IMR-90 (cell line): ENCODE measurements at regions not wholly inside any gene's neighbourhood (a gene's known extent, or its start where the extent isn't known, plus 50 kb on each side); places are given as distances from the start of the nearest gene placed in this dataset.

ENCODE experiments used
- ATAC-seq: fragments of 200-7000 bp; cut with Tn5 transposase; 2 replicates; pipeline ENCODE4 v1.9.1; 2020; ENCODE audit warnings: low read depth, mild to moderate bottlenecking, moderate library complexity
- BruUV-seq: library from RNA; stranded (reverse); fragments of 400-500 nt; replicated peaks from 2 replicates; lab custom pipeline; 2021; lab: Mats Ljungman, UMichigan
- CTCF ChIA-PET: fragments of 300-600 bp; formaldehyde crosslinking; extraction: SDS; loops from one replicate; lab custom pipeline; 2021; ENCODE audit warnings: antibody characterized with exemption; lab: Yijun Ruan, JAX
- POLR2A ChIA-PET: fragments of 300-600 bp; sonication (Branson Sonifier 250); formaldehyde crosslinking; loops from one replicate; lab custom pipeline; 2022; ENCODE audit warnings: antibody characterized with exemption; ENCODE audit not compliant: unreplicated experiment; lab: Charles Lee
- DNase-seq: peaks from one replicate; pipeline ENCODE4 v3.0.0; 2013
- H2AFZ ChIP-seq: replicated peaks from 2 replicates; pipeline ENCODE3; 2013; ENCODE audit warnings: low read length, mild to moderate bottlenecking; ENCODE audit not compliant: poor library complexity
- H2AK5ac ChIP-seq: 2 replicates; pipeline ENCODE4 v1.6.1; 2013; ENCODE audit warnings: low read depth, low read length, inconsistent platforms
- H2AK9ac ChIP-seq: replicated peaks from 2 replicates; pipeline ENCODE3; 2013; ENCODE audit warnings: mild to moderate bottlenecking, low read depth, low read length, moderate library complexity; ENCODE audit not compliant: poor library complexity
- H2BK120ac ChIP-seq: 2 replicates; pipeline ENCODE4 v1.6.1; 2013; ENCODE audit warnings: low read depth, low read length, inconsistent platforms
- H2BK15ac ChIP-seq: 3 replicates; pipeline ENCODE4 v1.6.1; 2013; ENCODE audit warnings: low read depth, low read length, inconsistent platforms
- H2BK20ac ChIP-seq: 2 replicates; pipeline ENCODE4 v1.6.1; 2013; ENCODE audit warnings: low read depth, mild to moderate bottlenecking, inconsistent platforms, low read length, moderate library complexity
- H2BK5ac ChIP-seq: 2 replicates; pipeline ENCODE4 v1.6.1; 2013; ENCODE audit warnings: mild to moderate bottlenecking, low read depth, low read length, inconsistent platforms; ENCODE audit not compliant: poor library complexity, severe bottlenecking
- H3K14ac ChIP-seq: replicated peaks from 2 replicates; pipeline ENCODE4 v1.6.1; 2013; ENCODE audit warnings: low read depth, low read length, inconsistent platforms
- H3K18ac ChIP-seq: 2 replicates; pipeline ENCODE4 v1.6.1; 2013; ENCODE audit warnings: low read depth, low read length, control low read depth
- H3K23ac ChIP-seq: 2 replicates; pipeline ENCODE4 v1.6.1; 2013; ENCODE audit warnings: low read depth, low read length, inconsistent platforms
- H3K27ac ChIP-seq: 2 replicates; pipeline ENCODE4 v1.5.1; 2013; ENCODE audit warnings: mild to moderate bottlenecking, control low read depth, low read length; ENCODE audit not compliant: insufficient read depth
- H3K27me3 ChIP-seq: 2 replicates; pipeline ENCODE4 v1.6.1; 2013; ENCODE audit warnings: low read length; ENCODE audit not compliant: control insufficient read depth, insufficient read depth
- H3K36me3 ChIP-seq: 2 replicates; pipeline ENCODE4 v1.6.1; 2013; ENCODE audit warnings: low read length, mixed read lengths; ENCODE audit not compliant: control insufficient read depth, insufficient read depth
- H3K4ac ChIP-seq: 2 replicates; pipeline ENCODE4 v1.6.1; 2013; ENCODE audit warnings: low read depth, low read length, inconsistent platforms
- H3K4me1 ChIP-seq: 2 replicates; pipeline ENCODE4 v1.6.1; 2013; ENCODE audit warnings: low read length, mixed read lengths; ENCODE audit not compliant: control insufficient read depth, insufficient read depth
- H3K4me2 ChIP-seq: 2 replicates; pipeline ENCODE4 v1.6.1; 2013; ENCODE audit warnings: low read depth, mild to moderate bottlenecking, control low read depth, low read length, moderate library complexity
- H3K4me3 ChIP-seq: 2 replicates; pipeline ENCODE4 v1.5.1; 2013; ENCODE audit warnings: low read depth, mild to moderate bottlenecking, control low read depth, low read length, moderate library complexity; ENCODE audit not compliant: insufficient read depth
- H3K56ac ChIP-seq: 2 replicates; pipeline ENCODE4 v1.6.1; 2013; ENCODE audit warnings: low read length, inconsistent platforms; ENCODE audit not compliant: insufficient read depth; ENCODE audit errors: extremely low read depth
- H3K79me1 ChIP-seq, 2 experiments: 2 replicates each; pipeline ENCODE4 v1.6.1; 2013; ENCODE audit warnings: low read length in 2 of 2, inconsistent platforms in 1 of 2, low read depth in 1 of 2
- H3K9ac ChIP-seq: 2 replicates; pipeline ENCODE4 v1.6.1; 2013; ENCODE audit warnings: low read depth, low read length, control low read depth
- H3K9me1 ChIP-seq: 2 replicates; pipeline ENCODE4 v1.6.1; 2013; ENCODE audit warnings: low read length, inconsistent platforms; ENCODE audit not compliant: insufficient read depth
- H3K9me3 ChIP-seq: 2 replicates; pipeline ENCODE4 v1.6.1; 2013; ENCODE audit warnings: low read length; ENCODE audit not compliant: control insufficient read depth, insufficient read depth
- H4K20me1 ChIP-seq: 2 replicates; pipeline ENCODE4 v1.6.1; 2013; ENCODE audit warnings: low read length, inconsistent platforms; ENCODE audit not compliant: insufficient read depth
- H4K5ac ChIP-seq: 2 replicates; pipeline ENCODE4 v1.6.1; 2013; ENCODE audit warnings: mild to moderate bottlenecking, low read depth, low read length, control low read depth
- H4K8ac ChIP-seq, 2 experiments: 2 replicates each; pipeline ENCODE4 v1.6.1; 2013; ENCODE audit warnings: low read depth in 2 of 2, low read length in 2 of 2, control low read depth in 1 of 2, inconsistent platforms in 1 of 2
- H4K91ac ChIP-seq: 2 replicates; pipeline ENCODE4 v1.6.1; 2013; ENCODE audit warnings: low read depth, low read length, inconsistent platforms; ENCODE audit not compliant: insufficient read depth
- BHLHE40 ChIP-seq: fragments of 150-350 bp; IDR thresholded peaks from 2 replicates; pipeline ENCODE4 v1.6.1; 2016; ENCODE audit warnings: mild to moderate bottlenecking, low read depth, low read length
- CTCF ChIP-seq: conservative IDR thresholded peaks from 2 replicates; pipeline ENCODE4 v1.5.1; 2012; ENCODE audit warnings: mild to moderate bottlenecking, low read depth, low read length, improper control_type of control experiment
- MAZ ChIP-seq: IDR thresholded peaks from 2 replicates; pipeline ENCODE4 v1.6.1; 2012; ENCODE audit warnings: low read depth, mild to moderate bottlenecking, low read length, improper control_type of control experiment, moderate library complexity, borderline replicate concordance
- NFE2L2 ChIP-seq: fragments of 150-350 bp; IDR thresholded peaks from 2 replicates; pipeline ENCODE4 v1.6.1; 2016; ENCODE audit warnings: low read depth, mild to moderate bottlenecking, low read length
- POLR2A ChIP-seq: IDR thresholded peaks from 2 replicates; pipeline ENCODE4 v1.6.1; 2012; ENCODE audit warnings: mild to moderate bottlenecking, low read depth, low read length
- RCOR1 ChIP-seq: IDR thresholded peaks from 2 replicates; pipeline ENCODE4 v1.6.1; 2012; ENCODE audit warnings: mild to moderate bottlenecking, low read length, improper control_type of control experiment; ENCODE audit not compliant: insufficient replicate concordance
- SMC3 ChIP-seq: fragments of 150-350 bp; IDR thresholded peaks from 2 replicates; pipeline ENCODE4 v1.6.1; 2016; ENCODE audit warnings: low read depth, mild to moderate bottlenecking, antibody characterized with exemption, low read length, moderate library complexity
- WGBS, 2 experiments: methylation state at CpG; one replicate each; pipeline versions ENCODE4 v1.1.5 to v1.1.7; 2013; ENCODE audit warnings: missing lambda C conversion rate in 2 of 2; ENCODE audit not compliant: insufficient read length in 1 of 2; ENCODE audit errors: extremely low coverage in 2 of 2; 5-methylcytosine and 5-hydroxymethylcytosine counted together
- dilution Hi-C: fragments of 300-500 bp; cut with HindIII; formaldehyde crosslinking; loops from one replicate; pipeline ENCODE4 v1.14.3; 2018; ENCODE audit warnings: low sequenced_read_pairs; ENCODE audit not compliant: unreplicated experiment
- in situ Hi-C: fragments of 300-500 bp; cut with MboI; formaldehyde crosslinking; loops from 3 replicates; pipeline ENCODE4 v1.14.3; 2019; ENCODE audit warnings: low sequenced_read_pairs, inconsistent platforms, mixed read lengths
- intact Hi-C: fragments of 100-400 bp; cut with micrococcal nuclease; formaldehyde crosslinking; loops from 2 replicates; pipeline ENCODE4 v1.10.0; 2022

DNA sequence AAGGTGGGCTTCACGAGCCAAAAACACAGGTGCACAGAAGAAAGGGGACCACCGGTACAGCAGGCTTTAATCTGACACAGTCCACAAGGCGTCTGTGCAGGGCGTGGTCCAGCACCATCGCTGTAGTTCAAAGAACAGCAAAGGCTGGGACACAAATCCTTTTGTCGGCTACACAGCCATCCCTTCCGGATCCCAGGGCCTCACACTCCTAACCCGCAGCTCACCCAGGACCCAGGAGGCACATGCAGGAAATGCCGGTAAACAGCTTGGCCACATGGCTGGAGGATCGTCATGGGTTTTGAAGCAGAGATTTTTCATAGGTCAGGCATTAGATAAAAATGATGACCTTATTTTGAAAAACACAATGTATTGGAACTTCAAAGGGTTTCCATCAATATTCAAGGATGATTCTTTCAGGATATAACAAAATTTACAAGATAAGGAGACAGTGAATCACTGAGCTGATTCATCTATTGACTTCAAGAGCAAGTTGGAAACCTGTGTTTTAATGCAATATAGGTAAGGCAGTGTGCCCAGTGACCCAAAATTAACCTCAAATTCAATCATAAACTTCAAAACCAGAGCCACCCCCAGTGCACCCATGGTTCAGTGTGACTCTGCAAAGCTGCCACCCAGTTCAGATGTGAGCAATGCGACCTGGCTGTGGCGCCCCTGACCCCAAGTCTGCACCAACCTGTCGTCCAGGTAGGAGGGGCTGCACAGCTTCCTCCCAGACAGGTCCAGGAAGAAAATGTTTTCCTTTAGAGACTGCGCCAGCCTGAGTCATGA, 74.4 kb downstream of the TMEM18 start:
- H3K9ac ChIP-seq, result no peak overlapping the region
- H3K9me1 ChIP-seq, result no peaks in the 10 kb centered on the region
- no peak overlapping the region for H3K4ac ChIP-seq
- H2BK120ac ChIP-seq, result no peak overlapping the region
- no peak overlapping the region for H4K5ac ChIP-seq
- H3K23ac ChIP-seq, result no peak overlapping the region
- WGBS, 2 experiments, result 82% methylated on average over 4 of the region's 14 CpGs; no CpG with 5 or more reads in 1 of the 2 experiments
- H3K14ac ChIP-seq, result no peak overlapping the region
- in situ Hi-C loops (no loop called here), dilution Hi-C loops (no loop called here), intact Hi-C loops (no loop called here)
- H2AFZ ChIP-seq, result no peak overlapping the region
- H2BK5ac ChIP-seq, result no peak overlapping the region
- CTCF ChIA-PET, result no interaction called here
- H3K9me3 ChIP-seq, result peaks cover 37% of the 10 kb centered on the region
- ATAC-seq (no peak), DNase-seq (no peak)
- no peak overlapping the region for H2BK20ac ChIP-seq
- H3K79me1 ChIP-seq, result no peaks in the 10 kb centered on the region
- H3K4me1 ChIP-seq, result no peaks in the 10 kb centered on the region
- no peaks in the 10 kb centered on the region for H4K20me1 ChIP-seq
- TF ChIP-seq MAZ, result no peak
- no peak for TF ChIP-seq CTCF
- TF ChIP-seq BHLHE40, result no peak
- no peak for TF ChIP-seq NFE2L2
- TF ChIP-seq RCOR1, result no peak
- no peak for TF ChIP-seq POLR2A
- TF ChIP-seq SMC3, result no peak
- no peak overlapping the region for H4K8ac ChIP-seq
- no peak overlapping the region for H2AK5ac ChIP-seq
- no peak overlapping the region for H4K91ac ChIP-seq
- no peaks in the 10 kb centered on the region for H3K36me3 ChIP-seq
- no peak overlapping the region for H2AK9ac ChIP-seq
- no peak overlapping the region for H3K56ac ChIP-seq
- POLR2A ChIA-PET, result no interaction called here
- H3K18ac ChIP-seq, result no peak overlapping the region
- H2BK15ac ChIP-seq, result no peak overlapping the region
- no peaks in the 10 kb centered on the region for H3K27me3 ChIP-seq
- H3K27ac ChIP-seq, result no peak overlapping the region
- H3K4me2 ChIP-seq, result no peak overlapping the region
- H3K4me3 ChIP-seq, result no peak overlapping the region
- no TSS peak for BruUV-seq
